ENCODE measurements at regions not wholly inside any gene's neighbourhood (a gene's known extent, or its start where the extent isn't known, plus 50 kb on each side); places are given as distances from the start of the nearest gene placed in this dataset.

DNA sequence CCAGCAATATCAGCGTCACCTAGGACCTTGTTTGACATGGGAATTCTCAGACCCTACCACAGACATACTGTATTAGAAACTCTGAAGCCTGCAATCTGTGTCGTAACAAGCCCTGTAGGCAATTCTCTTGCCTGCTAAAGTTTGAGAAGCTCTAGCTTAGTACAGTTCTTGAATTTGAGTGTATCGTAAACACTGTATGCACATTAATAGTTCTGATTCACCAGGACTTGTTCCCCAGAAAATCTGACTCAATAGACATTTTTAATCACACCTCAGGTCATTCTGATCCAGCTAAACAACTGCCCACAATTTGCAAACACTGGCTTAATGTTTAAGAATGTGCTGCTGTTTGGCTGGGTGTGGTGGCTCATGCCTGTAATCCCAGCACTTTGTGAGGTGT is 414.3 kb downstream of the TFAP2A start:
- TF ChIP-seq EZH2 (IDR thresholded peaks at IDR 0.05; ENCODE audit: insufficient read depth, low read length) = no peak
- TF ChIP-seq, protein P1, sequence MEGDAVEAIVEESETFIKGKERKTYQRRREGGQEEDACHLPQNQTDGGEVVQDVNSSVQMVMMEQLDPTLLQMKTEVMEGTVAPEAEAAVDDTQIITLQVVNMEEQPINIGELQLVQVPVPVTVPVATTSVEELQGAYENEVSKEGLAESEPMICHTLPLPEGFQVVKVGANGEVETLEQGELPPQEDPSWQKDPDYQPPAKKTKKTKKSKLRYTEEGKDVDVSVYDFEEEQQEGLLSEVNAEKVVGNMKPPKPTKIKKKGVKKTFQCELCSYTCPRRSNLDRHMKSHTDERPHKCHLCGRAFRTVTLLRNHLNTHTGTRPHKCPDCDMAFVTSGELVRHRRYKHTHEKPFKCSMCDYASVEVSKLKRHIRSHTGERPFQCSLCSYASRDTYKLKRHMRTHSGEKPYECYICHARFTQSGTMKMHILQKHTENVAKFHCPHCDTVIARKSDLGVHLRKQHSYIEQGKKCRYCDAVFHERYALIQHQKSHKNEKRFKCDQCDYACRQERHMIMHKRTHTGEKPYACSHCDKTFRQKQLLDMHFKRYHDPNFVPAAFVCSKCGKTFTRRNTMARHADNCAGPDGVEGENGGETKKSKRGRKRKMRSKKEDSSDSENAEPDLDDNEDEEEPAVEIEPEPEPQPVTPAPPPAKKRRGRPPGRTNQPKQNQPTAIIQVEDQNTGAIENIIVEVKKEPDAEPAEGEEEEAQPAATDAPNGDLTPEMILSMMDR (IDR thresholded peaks at IDR 0.05; ENCODE audit: insufficient read depth, low read depth, low read length) = no peak
